ENCODE measurements at regions not wholly inside any gene's neighbourhood (a gene's known extent, or its start where the extent isn't known, plus 50 kb on each side); places are given as distances from the start of the nearest gene placed in this dataset.

DNA sequence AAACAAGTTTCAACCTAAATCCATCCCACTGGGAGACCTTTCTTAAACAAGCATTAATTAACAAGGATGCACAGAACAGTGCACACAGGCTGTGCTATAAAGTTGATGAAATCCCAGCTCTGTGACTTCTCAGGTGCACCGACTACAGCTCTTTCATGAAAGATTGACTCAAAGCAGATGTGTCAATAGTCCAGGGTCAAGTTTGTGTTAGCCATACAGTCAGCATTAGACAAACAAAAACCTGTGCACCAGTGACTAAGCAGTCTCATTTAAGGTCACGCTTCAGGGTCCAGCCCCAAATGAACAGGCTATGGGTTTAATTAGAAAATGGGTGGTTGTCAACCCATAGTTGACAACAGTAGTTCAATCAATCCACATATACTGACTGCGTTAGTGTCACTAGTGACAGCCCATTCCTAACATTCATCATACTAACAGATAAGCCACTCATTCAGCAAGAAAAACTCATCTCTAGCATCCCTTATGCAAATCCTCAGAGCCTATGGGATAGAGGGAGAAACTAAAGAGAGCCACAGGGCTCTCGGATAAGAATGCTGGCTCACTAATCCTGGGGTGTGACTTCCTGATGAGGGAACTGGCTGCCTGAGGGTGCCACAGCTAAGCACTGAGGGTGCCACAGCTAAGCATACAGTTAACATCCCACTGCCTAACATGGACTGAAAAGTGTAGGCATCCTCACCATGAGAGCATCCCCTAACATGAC is 84.1 kb downstream of the WNT5A start:
- no peak for TF ChIP-seq C11orf30 (IDR thresholded peaks at IDR 0.05; ENCODE audit: low read depth)
- TF ChIP-seq, protein P1, sequence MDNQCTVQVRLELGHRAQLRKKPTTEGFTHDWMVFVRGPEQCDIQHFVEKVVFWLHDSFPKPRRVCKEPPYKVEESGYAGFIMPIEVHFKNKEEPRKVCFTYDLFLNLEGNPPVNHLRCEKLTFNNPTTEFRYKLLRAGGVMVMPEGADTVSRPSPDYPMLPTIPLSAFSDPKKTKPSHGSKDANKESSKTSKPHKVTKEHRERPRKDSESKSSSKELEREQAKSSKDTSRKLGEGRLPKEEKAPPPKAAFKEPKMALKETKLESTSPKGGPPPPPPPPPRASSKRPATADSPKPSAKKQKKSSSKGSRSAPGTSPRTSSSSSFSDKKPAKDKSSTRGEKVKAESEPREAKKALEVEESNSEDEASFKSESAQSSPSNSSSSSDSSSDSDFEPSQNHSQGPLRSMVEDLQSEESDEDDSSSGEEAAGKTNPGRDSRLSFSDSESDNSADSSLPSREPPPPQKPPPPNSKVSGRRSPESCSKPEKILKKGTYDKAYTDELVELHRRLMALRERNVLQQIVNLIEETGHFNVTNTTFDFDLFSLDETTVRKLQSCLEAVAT (IDR thresholded peaks at IDR 0.05) = no peak
- TF ChIP-seq, protein P2, sequence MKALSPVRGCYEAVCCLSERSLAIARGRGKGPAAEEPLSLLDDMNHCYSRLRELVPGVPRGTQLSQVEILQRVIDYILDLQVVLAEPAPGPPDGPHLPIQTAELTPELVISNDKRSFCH (CRISPR knock-in tag; IDR thresholded peaks at IDR 0.05) = no peak
- TF ChIP-seq, protein P2 (tag; IDR thresholded peaks at IDR 0.05) = no peak
- TF ChIP-seq ZNF274 (IDR thresholded peaks at IDR 0.05; ENCODE audit: borderline replicate concordance, low read depth, low read length) = no peak
- TF ChIP-seq EHMT2 (IDR thresholded peaks at IDR 0.05) = no peak
- no peak for TF ChIP-seq TAF1 (IDR thresholded peaks at IDR 0.05; ENCODE audit: control insufficient read depth, extremely low read depth, insufficient read depth, low read length, severe bottlenecking)
- TF ChIP-seq, protein P3, sequence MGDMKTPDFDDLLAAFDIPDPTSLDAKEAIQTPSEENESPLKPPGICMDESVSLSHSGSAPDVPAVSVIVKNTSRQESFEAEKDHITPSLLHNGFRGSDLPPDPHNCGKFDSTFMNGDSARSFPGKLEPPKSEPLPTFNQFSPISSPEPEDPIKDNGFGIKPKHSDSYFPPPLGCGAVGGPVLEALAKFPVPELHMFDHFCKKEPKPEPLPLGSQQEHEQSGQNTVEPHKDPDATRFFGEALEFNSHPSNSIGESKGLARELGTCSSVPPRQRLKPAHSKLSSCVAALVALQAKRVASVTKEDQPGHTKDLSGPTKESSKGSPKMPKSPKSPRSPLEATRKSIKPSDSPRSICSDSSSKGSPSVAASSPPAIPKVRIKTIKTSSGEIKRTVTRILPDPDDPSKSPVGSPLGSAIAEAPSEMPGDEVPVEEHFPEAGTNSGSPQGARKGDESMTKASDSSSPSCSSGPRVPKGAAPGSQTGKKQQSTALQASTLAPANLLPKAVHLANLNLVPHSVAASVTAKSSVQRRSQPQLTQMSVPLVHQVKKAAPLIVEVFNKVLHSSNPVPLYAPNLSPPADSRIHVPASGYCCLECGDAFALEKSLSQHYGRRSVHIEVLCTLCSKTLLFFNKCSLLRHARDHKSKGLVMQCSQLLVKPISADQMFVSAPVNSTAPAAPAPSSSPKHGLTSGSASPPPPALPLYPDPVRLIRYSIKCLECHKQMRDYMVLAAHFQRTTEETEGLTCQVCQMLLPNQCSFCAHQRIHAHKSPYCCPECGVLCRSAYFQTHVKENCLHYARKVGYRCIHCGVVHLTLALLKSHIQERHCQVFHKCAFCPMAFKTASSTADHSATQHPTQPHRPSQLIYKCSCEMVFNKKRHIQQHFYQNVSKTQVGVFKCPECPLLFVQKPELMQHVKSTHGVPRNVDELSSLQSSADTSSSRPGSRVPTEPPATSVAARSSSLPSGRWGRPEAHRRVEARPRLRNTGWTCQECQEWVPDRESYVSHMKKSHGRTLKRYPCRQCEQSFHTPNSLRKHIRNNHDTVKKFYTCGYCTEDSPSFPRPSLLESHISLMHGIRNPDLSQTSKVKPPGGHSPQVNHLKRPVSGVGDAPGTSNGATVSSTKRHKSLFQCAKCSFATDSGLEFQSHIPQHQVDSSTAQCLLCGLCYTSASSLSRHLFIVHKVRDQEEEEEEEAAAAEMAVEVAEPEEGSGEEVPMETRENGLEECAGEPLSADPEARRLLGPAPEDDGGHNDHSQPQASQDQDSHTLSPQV (IDR thresholded peaks at IDR 0.05) = no peak
- TF ChIP-seq FOXK2 (conservative IDR thresholded peaks at IDR 0.05 in 1 of 2, IDR thresholded peaks at IDR 0.05 in 1 of 2; ENCODE audit: low read depth in 2 of 2) = no peak
- TF ChIP-seq, protein P4, sequence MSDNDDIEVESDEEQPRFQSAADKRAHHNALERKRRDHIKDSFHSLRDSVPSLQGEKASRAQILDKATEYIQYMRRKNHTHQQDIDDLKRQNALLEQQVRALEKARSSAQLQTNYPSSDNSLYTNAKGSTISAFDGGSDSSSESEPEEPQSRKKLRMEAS (CRISPR knock-in tag; IDR thresholded peaks at IDR 0.05) = no peak
